Activated CD4-positive, alpha-beta T cell treated with anti-CD3 and anti-CD28 coated beads, Interleukin-2, amount 50 U/mL, for 4 hours (primary cell): ENCODE measurements at regions not wholly inside any gene's neighbourhood (a gene's known extent, or its start where the extent isn't known, plus 50 kb on each side); places are given as distances from the start of the nearest gene placed in this dataset.
"Not testable (repeated sequence)": the region's sequence is repeated elsewhere in the genome, so short reads cannot be mapped to it uniquely, and the experiment has no call there.

Experiments used
- DNase-seq, 2 experiments: peaks; one replicate each; pipeline ENCODE4 v3.0.0-alpha.2; 2020

DNA sequence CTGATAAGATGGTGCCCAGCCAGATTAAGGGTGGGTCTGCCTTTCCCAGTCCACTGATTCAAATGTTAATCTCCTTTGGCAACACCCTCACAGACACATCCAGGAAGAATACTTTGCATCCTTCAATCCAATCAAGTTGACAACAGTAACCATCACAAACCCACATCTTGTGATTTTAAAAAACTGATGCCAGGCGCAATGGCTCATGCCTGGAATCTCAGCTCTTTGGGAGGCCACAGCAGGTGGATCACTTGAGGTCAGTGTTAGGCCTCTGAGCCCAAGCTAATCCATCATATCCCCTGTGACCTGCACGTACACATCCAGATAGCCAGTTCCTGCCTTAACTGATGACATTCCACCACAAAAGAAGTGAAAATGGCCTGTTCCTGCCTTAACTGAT is 74.9 kb upstream of the ZNF462 start:
- DNase-seq, result not testable (repeated sequence)

DNA sequence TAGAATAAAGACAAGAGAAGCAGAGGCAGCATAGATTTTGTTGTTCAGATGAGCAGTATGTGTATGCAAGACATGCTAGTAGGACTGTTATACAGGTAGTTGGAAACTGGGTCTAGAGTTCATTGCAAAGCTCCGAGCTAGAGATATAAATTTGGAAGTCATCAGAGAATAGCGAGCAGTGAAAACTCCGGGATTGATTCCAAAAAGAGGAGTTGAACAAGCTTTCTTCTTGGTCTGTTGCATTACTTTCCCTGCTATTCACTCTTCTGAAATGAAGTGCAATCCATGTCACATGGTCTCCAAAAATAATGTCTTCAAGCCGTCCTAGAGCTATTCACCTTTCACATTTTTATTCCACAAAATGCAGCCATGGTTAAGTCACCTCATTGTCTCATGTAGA is 67.9 kb upstream of the ZNF462 start:
- no peak for DNase-seq

DNA sequence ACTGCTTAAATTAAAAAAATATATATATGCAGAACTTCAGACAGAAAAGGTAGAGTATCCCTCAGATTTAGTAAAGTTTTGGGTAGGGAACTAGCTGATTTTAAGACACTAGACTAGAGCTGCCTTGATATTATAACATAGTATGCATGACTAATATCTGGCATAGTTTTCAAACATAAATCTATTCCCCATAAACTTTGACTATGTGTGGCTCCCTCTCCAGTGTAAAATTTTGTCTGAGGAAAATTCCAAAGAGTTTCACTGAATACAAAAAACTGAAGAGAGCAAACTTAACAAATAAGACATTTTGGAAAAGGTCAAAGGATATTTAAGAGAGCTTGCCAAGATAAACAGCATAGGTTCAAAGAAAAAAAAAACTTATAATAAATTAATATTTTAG is 66.2 kb upstream of the ZNF462 start:
- no peak for DNase-seq

DNA sequence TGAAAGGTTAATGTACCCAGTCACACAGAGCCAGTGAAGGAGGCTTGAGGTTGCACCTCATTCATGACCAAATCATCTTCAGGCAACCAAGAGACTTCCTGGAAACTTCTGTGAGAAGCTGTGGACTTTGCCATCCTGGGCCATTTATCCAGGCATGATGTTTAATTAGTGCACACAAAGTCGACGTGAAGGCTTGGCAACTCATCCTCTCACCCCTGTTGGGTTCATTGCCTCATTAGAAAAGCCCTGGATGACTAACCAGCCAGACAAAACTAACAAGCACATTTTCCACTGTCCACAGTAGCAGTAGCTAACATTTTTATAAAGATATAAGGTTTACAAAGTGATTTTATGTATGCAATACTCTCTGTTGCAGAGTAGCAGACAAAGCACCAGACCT is 65.7 kb upstream of the ZNF462 start:
- no peak for DNase-seq

DNA sequence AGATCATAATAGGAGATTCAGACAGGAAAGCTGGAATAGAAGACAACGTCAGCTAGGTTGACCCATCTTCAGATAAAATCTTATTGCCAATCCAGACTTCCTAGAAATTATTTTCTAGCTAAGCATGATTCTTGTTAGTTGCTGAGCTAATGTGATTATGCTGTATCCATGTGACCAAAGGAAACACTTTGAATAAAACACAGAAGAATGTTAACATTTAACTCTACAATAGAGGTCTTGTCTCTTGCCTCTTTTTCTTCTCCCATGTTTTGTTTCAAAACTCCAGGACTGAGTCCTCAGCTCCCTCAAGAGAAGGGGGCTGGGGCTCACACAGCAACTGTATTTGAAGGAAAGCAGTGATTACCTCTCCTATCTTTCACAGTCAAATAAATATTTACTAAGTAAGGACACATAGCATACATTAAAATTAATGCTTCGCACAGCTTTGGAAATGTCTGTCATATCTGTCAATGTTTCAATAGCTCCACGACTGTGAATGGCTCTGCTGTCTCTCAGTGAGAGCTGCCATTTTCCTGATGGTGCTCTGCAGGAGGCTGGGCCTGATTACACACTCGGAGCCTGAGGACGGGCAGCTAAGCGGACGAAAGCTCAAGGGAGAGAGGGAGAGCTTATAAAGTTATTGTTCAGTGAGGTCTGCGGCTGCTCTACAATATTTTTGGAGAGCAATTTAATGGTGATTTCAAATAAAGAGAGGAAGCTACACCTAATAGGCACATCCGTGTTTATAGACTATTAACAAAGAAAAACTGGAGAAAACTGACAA is 64.8 kb upstream of the ZNF462 start:
- no peak for DNase-seq

DNA sequence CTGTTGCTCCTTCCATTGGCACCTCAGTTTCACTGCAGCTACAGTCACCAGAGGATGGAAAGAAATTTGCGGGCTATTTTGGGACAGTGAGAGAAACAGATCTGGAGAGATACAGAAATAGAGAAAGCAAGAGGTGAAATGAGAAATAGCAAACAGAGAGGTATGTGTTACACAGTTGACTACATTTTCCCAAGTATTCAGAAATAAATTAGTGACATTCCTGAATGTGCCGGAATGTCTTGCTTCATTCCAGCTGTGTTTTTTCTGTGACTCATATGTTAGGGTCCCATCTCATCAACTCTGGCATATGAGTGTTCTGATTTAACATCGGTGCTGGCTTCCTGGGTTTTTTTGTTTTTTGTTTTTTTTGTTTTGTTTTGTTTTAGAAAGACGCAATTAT is 63.8 kb upstream of the ZNF462 start:
- no peak for DNase-seq

DNA sequence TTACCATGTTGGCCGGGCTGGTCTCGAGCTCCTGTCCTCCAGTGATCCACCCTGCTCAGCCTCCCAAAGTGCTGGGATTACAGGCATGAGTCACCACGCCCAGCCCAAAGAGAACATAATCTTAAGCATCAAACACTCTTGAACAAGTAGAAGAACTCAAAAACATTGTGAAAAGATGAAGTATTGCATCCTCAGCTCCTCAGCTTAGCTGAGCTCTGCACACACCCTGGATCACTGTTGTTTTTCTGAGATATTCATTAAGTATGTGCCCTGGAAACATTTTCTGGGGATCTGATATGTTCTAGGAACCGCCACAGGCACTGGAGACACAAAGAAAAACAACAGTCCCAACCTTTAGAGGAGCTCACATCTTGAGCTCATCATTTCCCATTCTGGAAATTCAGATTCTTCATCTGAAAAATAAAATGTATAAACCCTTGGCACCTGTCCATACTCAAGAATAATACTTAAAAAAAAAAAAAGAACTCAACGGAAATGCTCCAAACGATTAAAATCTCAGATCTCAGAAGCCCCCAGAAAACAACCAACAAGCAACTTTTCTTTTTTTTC is 62.2 kb upstream of the ZNF462 start:
- no peak for DNase-seq

DNA sequence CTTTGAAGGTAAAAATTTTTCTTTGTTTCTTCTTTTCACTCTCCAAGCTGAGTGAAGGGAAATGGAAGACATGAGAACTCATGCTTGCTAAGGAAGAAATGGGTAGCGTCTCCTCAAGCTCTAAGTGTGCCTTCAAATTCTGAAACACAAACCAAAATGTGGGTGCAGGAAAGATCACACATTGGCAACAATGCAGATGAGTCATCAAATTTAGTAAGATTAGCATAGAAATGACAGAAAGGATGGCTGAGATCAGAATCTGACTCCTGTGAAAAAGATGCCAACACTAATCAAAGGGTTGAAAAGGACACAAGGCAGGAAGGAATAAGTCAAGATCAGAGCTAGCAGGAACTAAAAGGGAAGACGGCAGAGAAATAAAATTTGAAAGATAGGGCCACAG is 61.1 kb upstream of the ZNF462 start:
- DNase-seq, result no peak
